Mucosa of descending colon (tissue), 3 donors: ENCODE measurements at regions not wholly inside any gene's neighbourhood (a gene's known extent, or its start where the extent isn't known, plus 50 kb on each side); places are given as distances from the start of the nearest gene placed in this dataset.
A peak's percentile ranks its signal among the peaks of the same experiment; 100 is the strongest.

Experiments
- ATAC-seq: fragments of 200-7000 bp; cut with Tn5 transposase; one replicate; pipeline ENCODE4 v1.9.1; 2020; ENCODE audit warnings: mild to moderate bottlenecking, moderate library complexity
- DNase-seq, 3 donors: peaks; one replicate each; pipeline ENCODE4 v3.0.0-alpha.2; 2020
- H3K36me3 ChIP-seq: fragments of 200-600 bp; one replicate; pipeline ENCODE4 v1.8.0; 2021; ENCODE audit warnings: low read depth, mild to moderate bottlenecking
- H3K4me1 ChIP-seq: fragments of 200-600 bp; one replicate; pipeline ENCODE4 v1.8.0; 2021; ENCODE audit warnings: low read depth, mild to moderate bottlenecking
- H3K4me3 ChIP-seq: fragments of 200-600 bp; one replicate; pipeline ENCODE4 v1.8.0; 2021; ENCODE audit warnings: mild to moderate bottlenecking
- H3K9me3 ChIP-seq: fragments of 200-600 bp; one replicate; pipeline ENCODE4 v1.8.0; 2021; ENCODE audit warnings: mild to moderate bottlenecking
- CTCF ChIP-seq: fragments of 200-600 bp; IDR thresholded peaks from one replicate; pipeline ENCODE4 v1.8.0; 2022; ENCODE audit warnings: antibody characterized with exemption, mild to moderate bottlenecking
- intact Hi-C, 2 donors: fragments of 100-400 bp; cut with DNase I in 1 of 2; cut with micrococcal nuclease in 1 of 2; formaldehyde crosslinking; loops; one replicate each; pipeline versions ENCODE4 v1.11.0 to v1.11.1; 2022; cut with DNase I, micrococcal nuclease
- donor health status: DM: no; HTN: no; CAD: no; lungs with moderate emphysema.
- donor health status: DM: no; HTN: no; CAD: no.
- donor health status: DM: no; HTN: yes; CAD: no.

DNA sequence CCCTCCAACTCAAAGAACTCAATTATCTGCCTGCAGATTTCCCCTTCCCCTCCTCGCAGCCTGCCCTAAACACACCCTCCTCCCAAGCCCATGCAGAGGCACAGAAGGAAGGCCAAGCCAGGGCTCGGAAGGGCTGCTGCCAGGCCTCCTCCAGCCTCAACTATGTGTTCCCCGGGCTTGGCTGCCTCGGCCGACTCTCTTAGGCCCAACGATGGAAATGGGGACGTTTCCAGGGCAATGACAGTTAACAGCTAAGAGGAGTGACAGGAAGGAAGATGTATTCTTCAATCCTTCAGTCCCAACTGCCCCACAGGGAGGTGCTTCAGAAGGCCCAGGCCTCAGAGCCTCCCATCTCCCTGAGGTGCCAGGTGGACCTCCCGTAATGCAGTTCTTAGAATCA is 104.0 kb upstream of the AKIP1 start:
- peaks cover 30% of the 10 kb centered on the region for H3K4me1 ChIP-seq
- H3K9me3 ChIP-seq = no peaks in the 10 kb centered on the region
- H3K36me3 ChIP-seq = no peaks in the 10 kb centered on the region
- no peak for TF ChIP-seq CTCF
- intact Hi-C loops = loop anchor here (5.0 to 10.0 kb wide), 2 partner anchors 92 to 120 kb away; no protein-coding TSS in a partner anchor
- no peak for ATAC-seq
- H3K4me3 ChIP-seq = no peak overlapping the region
- DNase-seq = no peak

DNA sequence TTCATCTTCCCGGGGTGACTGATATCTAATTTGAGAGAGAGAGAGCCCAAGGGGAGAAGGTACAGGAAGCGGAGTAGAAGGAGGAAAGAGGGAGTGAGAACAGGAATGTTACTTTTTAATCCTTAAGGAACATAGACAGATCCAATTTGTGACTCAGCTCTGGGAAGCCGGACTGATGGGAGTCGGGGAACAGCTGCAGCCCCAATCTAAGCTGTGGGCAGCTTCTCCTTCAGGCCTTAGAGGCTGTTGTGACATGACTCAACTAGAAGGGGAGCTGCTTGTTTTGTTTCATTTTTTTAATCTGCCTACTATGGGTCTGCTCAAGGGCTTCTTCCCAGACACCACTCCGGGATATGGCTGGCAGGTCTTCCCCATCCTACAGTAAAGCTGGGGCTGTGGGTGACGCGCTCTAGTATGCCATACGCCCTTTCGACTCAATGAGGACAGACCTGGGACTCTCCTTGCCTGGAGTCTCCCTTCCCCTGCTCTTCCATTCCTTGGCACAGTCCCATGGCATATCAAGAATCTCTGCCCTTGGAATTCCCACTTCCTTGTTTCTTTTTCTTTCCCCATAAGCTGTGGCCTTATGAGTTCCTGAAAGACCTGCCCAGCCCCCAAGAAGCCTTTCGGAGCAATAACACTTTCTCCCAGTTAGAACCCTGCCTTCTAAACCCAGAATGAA is 103.3 kb upstream of the AKIP1 start:
- no peak overlapping the region for H3K4me3 ChIP-seq
- intact Hi-C loops = loop anchor here (5.0 to 10.0 kb wide), 2 partner anchors 93 to 120 kb away; no protein-coding TSS in a partner anchor
- peak; percentile 73 for ATAC-seq
- TF ChIP-seq CTCF = no peak
- H3K4me1 ChIP-seq = peaks cover 30% of the 10 kb centered on the region
- DNase-seq = peak in 2 of 3 donors; percentile 58 to 76
- H3K9me3 ChIP-seq = no peaks in the 10 kb centered on the region
- no peaks in the 10 kb centered on the region for H3K36me3 ChIP-seq

DNA sequence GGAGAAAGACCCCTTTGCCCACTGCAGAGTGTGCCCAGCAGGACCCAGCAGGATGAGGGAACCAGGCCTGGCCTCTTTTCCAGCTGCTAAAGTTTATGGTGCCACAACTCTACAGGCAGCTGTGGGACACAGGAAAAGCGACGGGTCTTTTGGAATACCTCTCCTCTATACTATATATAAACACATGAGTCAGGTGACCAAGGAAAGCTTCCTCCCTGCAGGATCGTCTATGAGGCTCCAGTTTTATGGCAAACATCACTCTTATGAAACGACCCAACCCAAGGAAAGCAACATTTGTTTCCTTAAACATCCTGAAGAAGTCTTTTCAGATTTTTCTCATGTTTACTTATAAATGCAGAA is 102.8 kb upstream of the AKIP1 start:
- no peaks in the 10 kb centered on the region for H3K36me3 ChIP-seq
- H3K4me3 ChIP-seq = no peak overlapping the region
- DNase-seq = peak in 1 of 3 donors; percentile 45
- intact Hi-C loops = loop anchor here (5.0 to 10.0 kb wide), 2 partner anchors 93 to 121 kb away; no protein-coding TSS in a partner anchor
- peaks cover 30% of the 10 kb centered on the region for H3K4me1 ChIP-seq
- peak; percentile 54 for ATAC-seq
- no peak for TF ChIP-seq CTCF
- no peaks in the 10 kb centered on the region for H3K9me3 ChIP-seq

GRCh38 chr11:8809241-8809938 is 101.6 kb upstream of the AKIP1 start:
- Histone ChIP-seq H3K9me3 (no peaks in the 10 kb centered on the region), H3K36me3 (no peaks in the 10 kb centered on the region), H3K4me3 (no peak overlapping the region), H3K4me1 (peaks cover 38% of the 10 kb centered on the region)
- ATAC-seq (no peak), DNase-seq (no peak)
- intact Hi-C loops = loop anchor here (5.0 to 10.0 kb wide), 2 partner anchors 95 to 122 kb away; no protein-coding TSS in a partner anchor
- TF ChIP-seq CTCF = no peak

DNA sequence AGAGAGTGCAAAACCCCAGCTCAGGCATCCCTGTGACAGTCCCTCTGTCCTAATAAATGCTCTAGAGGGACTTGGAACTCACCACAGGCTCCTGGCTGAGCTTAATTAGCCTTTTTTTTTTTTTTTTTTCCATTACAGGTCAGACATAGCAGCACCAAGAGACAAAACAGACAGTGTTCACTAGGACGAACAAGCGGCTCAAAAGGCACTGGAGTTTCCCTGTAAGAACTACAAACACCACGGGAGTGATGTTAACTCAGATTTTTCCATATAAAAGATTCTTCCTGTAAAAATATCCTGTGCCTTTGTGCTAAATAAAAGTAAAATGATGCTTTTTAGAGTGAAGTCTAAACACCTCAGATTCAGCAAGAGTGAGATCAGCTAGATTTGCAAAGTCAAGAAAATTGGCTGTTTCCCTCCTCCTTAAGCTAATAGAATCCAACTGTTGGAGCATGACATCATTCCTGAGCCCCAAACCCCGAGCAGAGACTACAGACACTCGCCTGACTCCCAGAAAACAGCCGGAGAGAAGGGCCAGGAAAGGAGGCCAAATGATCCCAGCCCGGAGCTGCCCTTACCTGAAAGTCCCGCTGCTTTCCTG is 101.0 kb upstream of the AKIP1 start:
- intact Hi-C loops = loop anchor here (5.0 to 10.0 kb wide), 2 partner anchors 95 to 123 kb away; no protein-coding TSS in a partner anchor
- no peaks in the 10 kb centered on the region for H3K36me3 ChIP-seq
- H3K4me3 ChIP-seq = no peak overlapping the region
- peaks cover 41% of the 10 kb centered on the region for H3K4me1 ChIP-seq
- ATAC-seq (peak; percentile 2), DNase-seq (no peak)
- TF ChIP-seq CTCF = no peak
- no peaks in the 10 kb centered on the region for H3K9me3 ChIP-seq
